ENCODE measurements at regions not wholly inside any gene's neighbourhood (a gene's known extent, or its start where the extent isn't known, plus 50 kb on each side); places are given as distances from the start of the nearest gene placed in this dataset.
"Not testable (repeated sequence)": the region's sequence is repeated elsewhere in the genome, so short reads cannot be mapped to it uniquely, and the experiment has no call there.

DNA sequence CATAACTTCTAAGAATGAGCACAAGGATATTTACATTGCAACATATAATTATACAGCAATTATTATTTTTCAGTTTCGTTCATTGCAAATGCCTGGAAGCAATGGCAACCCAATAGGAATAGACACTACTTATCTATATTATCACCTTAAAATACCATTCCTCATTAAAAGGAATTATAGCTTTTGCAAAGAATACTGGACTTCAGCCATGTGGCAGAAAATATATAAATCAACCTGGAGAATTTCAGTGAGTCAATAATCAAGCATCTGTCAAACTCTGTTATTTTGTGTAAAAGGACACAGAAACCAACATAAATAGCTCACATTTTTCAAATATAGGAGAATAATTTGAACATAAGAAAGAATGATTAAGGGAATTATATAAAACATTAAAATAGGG, 96.1 kb upstream of the SEMA3C start:
- no peak for DNase-seq

DNA sequence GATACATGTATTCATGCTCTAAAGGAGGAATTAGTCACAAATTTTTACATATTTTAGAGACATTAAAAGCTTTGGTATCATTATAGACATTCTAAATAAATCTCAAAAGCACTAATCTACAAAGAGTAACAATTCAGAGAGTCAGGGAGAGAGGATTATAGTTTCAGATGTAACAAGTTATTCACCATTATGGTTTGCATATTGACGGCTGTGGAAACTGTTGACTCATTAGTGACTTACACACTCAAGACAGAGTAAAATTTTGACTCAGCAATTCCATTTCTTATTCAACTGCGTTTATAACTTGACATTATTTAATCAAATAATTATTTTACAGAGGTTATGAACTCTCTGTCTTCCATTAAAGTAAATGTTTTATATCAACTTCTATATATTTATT, 95.4 kb upstream of the SEMA3C start:
- DNase-seq = no peak

DNA sequence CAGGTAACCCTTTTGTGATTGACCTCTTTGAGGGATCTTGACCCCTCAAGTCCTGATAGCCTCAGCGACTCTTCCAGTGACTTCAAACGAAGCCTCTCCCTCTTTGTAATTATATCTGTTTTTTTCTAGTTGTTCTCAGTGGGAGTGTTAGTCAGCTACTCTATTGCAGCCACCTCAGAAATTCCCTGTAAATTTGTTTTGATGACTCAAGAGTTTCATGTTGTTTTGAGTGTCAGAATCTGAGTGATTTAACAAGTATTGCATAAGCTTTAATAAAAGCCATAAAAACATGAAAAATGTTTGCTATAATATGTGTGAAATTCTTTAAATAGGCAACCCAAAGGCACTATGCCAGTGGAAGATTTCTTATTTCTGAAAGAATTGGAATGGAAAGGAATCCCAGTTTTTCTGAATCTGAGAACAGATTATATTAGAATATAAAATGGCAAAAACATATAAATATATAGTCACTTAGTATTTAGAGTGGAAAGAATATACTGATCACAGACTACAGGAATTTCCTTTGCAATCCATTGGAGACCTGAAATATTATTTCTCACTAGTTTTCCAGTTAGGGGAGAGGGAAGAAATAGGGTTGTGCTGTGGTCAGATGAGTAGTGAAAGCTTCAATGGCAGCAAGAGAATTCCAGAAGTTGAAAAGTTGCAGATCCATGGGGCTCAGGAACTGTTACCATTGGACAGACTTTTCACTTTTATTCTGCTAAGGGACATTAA, 94.4 kb upstream of the SEMA3C start:
- DNase-seq = no peak

- DNase-seq = no peak
Measured at GRCh38 chr7:81008901-81009300, 90.0 kb upstream of the SEMA3C start.

DNA sequence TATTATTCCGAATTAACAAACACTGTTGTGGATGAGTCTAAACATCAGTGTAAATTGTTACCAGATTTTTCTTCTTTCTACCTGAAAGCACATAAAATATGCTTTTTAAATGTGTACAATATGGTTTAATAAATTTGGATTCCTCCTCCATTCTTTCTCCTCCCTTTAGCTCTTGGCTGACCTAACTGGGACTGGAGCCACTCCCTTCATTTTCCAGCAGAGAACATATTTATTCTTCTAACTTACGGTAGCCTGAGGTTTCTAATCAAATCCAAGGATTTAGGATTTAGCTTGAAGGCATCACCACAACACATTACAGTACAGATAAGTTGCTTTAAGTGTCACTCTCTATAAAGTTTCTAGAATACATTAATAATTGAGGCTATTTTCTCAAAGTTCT, 88.2 kb upstream of the SEMA3C start:
- DNase-seq = no peak

DNA sequence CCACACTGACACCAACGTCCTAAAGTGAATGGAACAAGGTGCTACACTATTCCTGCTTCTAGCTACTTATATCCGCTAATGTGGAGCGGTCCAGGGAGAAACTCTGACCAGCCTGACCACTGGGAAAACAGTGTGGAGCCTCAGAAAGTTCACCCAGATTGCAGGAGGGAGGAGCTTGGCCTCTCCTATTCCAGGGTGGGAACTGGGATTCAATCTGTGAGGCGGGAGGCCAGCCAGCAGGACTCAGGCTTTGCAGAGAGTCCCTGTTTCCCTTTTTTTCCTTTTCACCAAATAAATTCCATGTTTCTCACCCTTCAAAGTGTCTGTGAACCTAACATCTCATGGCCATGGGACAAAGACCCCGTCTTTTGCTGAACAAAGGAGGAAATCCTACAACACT, 86.4 kb upstream of the SEMA3C start:
- no peak for DNase-seq

DNA sequence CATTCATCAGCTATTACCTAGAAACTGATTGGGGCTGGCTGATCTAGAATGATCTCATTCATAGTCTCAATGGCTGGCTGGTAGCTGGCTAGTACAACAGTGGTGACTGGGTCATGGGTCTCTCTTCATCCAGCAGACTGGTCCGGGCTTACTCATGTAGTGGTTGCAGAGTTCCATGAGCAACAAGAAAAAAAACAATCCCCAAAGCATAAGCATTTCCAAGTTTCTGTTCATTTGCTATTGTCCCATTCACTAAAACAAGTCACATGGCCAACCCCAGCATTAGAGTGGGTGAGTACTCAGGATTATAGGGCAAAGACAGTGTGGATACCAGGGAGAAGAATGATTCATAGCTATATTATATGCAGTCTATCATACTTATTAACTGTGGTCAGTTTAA, 85.2 kb upstream of the SEMA3C start:
- DNase-seq = no peak

- no peak for DNase-seq
Measured at GRCh38 chr7:81003326-81003725, 84.5 kb upstream of the SEMA3C start.

DNA sequence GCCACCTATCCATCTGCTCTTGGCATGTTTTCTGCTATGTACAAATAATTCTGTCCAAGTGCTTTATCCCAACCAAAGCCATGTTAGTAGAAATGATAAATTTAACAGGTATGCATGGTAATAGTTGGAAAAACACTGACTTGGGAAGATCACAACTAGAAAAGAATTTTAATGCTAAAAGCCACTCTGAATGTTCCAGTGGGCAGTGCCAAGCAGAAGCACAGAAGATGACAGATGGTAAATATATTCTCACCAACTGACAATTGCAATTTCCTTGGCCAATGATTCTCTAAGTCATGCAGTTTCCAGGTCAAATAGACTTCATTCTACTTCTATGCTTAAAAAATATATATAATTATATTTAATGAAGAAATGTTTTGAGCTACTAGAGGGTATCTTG, 83.6 kb upstream of the SEMA3C start:
- no peak for DNase-seq

GRCh38 chr7:80999771-81000170, 80.9 kb upstream of the SEMA3C start:
- DNase-seq = no peak

GRCh38 chr7:80999100-80999499, 80.2 kb upstream of the SEMA3C start:
- DNase-seq = no peak

- DNase-seq = no peak
Measured at GRCh38 chr7:80997841-80998240, 79.0 kb upstream of the SEMA3C start.

DNA sequence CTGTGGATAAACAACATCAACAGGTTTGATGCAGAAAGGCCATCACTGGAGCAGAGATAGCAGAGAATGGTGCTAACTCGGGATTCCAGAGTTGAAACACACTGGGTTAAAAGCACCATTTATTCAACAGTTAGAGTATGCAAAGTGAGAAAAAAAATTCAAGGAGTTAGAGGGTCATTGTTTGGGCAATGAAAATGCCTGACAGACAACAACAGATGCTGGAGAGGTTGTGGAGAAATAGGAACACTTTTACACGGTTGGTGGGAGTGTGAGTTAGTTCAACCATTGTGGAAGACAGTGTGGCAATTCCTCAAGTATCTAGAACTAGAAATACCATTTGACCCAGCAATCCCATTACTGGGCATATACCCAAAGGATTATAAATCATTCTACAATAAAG, 77.4 kb upstream of the SEMA3C start:
- not testable (repeated sequence) for DNase-seq

DNA sequence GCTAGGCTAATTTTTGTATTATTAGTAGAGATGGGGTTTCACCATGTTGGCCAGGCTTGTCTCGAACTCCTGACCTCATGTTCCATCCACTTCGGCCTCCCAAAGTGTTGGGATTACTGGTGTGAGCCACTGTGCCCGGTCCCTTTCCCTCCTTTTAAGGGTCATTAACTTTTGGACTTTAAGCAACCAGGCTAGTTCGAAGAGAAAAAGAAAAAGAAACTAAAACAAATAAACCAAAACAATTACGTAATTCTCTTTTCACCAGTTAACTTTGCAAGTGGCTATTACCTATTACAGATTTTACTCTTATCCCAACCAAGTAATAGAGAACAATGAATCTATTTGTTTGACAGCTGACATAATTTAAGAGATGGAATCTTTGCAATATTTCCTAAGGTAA, 72.8 kb upstream of the SEMA3C start:
- no peak for DNase-seq

DNA sequence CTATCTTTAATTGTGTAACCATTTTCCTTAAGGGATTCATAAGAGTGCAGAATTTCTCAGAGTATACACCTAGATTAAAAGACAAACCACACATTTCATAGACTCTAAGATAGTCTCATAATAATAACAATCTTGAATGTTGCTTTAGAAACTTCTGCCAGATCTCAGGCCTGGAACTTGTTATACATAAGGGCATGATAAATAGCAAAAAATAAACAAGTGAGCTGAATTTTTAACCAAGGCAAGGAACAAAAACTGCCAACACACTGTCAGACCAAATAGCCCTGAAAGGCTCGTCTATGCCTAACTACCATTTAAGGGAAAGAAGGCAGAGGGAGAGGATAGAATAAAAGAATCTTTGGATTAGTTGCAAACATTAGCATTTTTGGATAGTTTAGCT, 65.8 kb upstream of the SEMA3C start:
- no peak for DNase-seq

- no peak for DNase-seq
Measured at GRCh38 chr7:80981405-80981804, 62.6 kb upstream of the SEMA3C start.

- no peak for DNase-seq
Measured at GRCh38 chr7:80977751-80978150, 58.9 kb upstream of the SEMA3C start.

DNA sequence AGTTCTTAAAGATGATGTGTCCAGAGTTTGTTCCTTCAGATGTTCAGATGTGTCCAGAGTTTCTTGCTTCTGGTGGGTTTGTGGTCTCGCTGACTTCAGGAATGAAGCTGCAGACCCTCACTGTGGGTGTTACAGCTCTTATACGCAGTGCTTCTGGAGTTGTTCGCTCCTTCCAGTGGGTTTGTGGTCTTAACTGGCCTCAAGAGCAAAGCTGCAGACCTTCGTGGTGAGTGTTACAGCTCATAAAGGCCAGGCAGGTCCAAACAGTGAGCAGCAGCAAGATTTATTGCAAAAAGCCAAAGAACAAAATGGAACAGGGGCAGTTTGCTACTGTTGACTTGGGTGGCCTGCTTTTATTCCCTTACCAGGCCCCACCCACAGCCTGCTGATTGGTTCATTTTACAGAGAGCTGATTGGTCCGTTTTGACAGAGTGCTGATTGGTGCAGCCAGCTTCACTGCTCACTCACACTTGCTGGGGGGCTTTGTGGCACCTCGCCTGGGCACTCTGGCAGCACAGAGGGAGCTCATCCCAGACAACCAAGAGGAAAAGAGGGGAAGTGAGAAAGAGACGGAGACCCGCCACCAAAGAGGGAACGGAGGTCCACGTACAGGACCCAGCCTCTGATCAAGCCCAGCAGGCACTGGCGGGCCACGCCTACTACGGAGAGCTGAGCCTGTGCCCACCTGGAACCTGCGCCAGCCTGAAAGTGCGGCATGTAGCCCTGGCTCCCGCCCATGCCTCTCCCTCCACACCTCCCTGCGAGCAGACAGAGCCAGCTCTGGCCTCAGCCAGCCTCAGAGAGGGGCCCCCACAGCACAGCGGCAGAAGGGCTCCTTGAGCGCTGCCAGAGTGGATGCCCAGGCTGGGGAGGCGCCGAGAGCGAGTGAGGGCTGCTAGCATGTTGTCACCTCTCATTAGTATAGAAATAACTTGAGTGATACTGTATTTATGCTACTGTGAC, 55.8 kb upstream of the SEMA3C start:
- no peak for DNase-seq

- DNase-seq = no peak
Measured at GRCh38 chr7:80971225-80971624, 52.4 kb upstream of the SEMA3C start.
